ENCODE measurements at regions not wholly inside any gene's neighbourhood (a gene's known extent, or its start where the extent isn't known, plus 50 kb on each side); places are given as distances from the start of the nearest gene placed in this dataset.

DNA sequence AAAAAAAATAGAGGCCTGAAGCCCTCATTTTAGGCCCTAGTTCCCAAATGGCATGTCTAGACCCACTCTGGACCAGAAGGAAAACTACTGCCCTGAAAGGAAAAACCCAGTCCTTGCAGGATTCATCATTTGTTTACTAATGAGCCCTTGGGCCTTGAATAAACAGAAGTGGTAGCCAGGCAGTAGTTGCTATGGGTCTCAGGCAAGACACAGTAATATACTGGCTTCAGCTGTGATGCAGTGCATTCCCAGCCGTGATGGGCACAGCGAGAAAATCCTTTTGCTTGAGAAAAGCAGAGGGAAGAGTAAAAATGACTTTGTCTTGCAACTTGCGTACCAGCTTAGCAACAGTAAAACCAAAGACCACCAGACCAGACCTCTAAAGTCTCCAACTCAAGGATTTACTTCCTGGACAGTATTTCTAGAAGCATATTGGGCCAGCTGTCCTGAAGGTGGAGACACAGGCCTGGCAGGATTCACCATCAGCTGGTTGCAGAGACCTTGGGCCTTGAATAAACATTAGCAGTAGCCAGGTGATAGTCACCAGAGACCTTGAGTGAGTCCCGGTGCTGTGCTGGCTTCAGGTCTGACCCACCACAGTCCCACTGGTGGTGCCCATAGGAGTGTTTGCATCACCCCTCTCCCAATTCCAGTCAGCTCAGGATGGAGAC lies 208.3 kb upstream of the SLITRK3 start:
- TF ChIP-seq, protein P1, sequence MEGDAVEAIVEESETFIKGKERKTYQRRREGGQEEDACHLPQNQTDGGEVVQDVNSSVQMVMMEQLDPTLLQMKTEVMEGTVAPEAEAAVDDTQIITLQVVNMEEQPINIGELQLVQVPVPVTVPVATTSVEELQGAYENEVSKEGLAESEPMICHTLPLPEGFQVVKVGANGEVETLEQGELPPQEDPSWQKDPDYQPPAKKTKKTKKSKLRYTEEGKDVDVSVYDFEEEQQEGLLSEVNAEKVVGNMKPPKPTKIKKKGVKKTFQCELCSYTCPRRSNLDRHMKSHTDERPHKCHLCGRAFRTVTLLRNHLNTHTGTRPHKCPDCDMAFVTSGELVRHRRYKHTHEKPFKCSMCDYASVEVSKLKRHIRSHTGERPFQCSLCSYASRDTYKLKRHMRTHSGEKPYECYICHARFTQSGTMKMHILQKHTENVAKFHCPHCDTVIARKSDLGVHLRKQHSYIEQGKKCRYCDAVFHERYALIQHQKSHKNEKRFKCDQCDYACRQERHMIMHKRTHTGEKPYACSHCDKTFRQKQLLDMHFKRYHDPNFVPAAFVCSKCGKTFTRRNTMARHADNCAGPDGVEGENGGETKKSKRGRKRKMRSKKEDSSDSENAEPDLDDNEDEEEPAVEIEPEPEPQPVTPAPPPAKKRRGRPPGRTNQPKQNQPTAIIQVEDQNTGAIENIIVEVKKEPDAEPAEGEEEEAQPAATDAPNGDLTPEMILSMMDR (IDR thresholded peaks at IDR 0.05) = no peak
- TF ChIP-seq POLR2A (IDR thresholded peaks at IDR 0.05) = no peak
